ENCODE measurements at regions not wholly inside any gene's neighbourhood (a gene's known extent, or its start where the extent isn't known, plus 50 kb on each side); places are given as distances from the start of the nearest gene placed in this dataset.

DNA sequence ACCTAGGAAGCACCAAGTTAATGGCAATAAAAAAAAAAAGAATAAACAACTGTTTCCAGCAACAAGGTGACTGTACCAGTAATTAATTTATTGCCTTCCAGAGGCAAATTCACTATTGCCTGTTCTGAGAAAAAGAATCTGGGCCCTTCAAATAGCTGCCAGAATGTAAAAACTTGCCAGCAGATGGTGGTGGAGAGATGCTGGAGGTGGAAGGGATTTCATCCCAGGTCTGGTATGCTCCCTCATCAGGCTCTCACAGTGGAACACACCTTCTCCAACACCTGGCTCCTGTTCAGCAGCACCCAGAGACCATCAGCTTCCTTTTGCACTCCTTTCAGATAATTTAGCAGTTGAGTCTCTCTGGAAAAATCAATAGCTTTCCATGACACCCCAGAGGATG, 792.9 kb upstream of the ADAMTS5 start:
- no peaks in the 10 kb centered on the region for H3K4me1 ChIP-seq (ENCODE audit: control extremely low read depth in 1 of 4, control insufficient read depth in 4 of 4, insufficient read depth in 4 of 4, low read length in 3 of 4)
- H3K9me3 ChIP-seq (ENCODE audit: control extremely low read depth in 1 of 5, control insufficient read depth in 4 of 5, insufficient read depth in 2 of 5, low read depth in 1 of 5, low read length in 4 of 5): no peaks in the 10 kb centered on the region
- ChIA-PET POLR2A (no interaction called here), CTCF (interaction anchor here (1.7 kb wide), 1 partner anchor 985 kb away, joined by 4 read pairs; no protein-coding TSS in a partner anchor)
- no peak overlapping the region for H3K4me3 ChIP-seq (ENCODE audit: control insufficient read depth in 1 of 7, extremely low read depth in 1 of 7, insufficient read depth in 4 of 7, low read depth in 2 of 7, low read length in 6 of 7)
- no peaks in the 10 kb centered on the region for H3K36me3 ChIP-seq (ENCODE audit: control insufficient read depth in 4 of 4, insufficient read depth in 4 of 4, low read length in 3 of 4)
- DNase-seq: no peak
- H3K27me3 ChIP-seq (replicated peaks in 2 of 5; ENCODE audit: control insufficient read depth in 4 of 5, insufficient read depth in 5 of 5, low read length in 4 of 5): no peaks in the 10 kb centered on the region
- no peak overlapping the region for H3K27ac ChIP-seq (ENCODE audit: insufficient read depth in 1 of 2, low read depth in 1 of 2, low read length in 2 of 2, poor library complexity in 1 of 2, severe bottlenecking in 2 of 2)

DNA sequence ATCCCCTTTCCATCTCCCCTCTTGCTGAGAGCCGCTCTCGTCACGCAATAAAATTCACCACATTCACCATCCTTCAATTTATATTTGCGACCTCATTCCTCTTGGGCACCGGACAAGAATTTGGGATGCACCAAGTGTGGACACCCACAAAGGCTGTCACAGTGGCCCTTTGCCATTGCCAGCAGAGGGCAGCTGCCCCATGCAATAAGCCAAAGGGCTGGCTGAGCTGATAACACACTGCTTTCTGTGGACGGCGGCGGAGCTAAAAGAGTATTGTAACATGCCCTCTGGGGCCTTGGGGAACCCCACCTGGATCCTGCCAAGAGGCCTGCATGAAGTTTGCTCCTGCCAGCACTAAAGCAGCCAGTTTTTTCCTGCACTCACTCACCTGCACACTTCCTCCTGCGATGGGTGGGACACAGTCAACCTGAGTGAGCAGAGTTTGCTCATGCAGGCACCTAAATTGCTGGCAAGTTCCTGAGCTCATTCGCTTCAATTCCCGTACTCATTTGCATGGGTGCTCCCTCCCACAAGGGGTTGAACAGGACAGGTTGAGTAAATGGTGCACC, 792.3 kb upstream of the ADAMTS5 start:
- Histone ChIP-seq H3K36me3 (ENCODE audit: control insufficient read depth in 4 of 4, insufficient read depth in 4 of 4, low read length in 3 of 4) (no peaks in the 10 kb centered on the region), H3K9me3 (ENCODE audit: control extremely low read depth in 1 of 5, control insufficient read depth in 4 of 5, insufficient read depth in 2 of 5, low read depth in 1 of 5, low read length in 4 of 5) (no peaks in the 10 kb centered on the region), H3K4me3 (ENCODE audit: control insufficient read depth in 1 of 7, extremely low read depth in 1 of 7, insufficient read depth in 4 of 7, low read depth in 2 of 7, low read length in 6 of 7) (no peak overlapping the region), H3K4me1 (ENCODE audit: control extremely low read depth in 1 of 4, control insufficient read depth in 4 of 4, insufficient read depth in 4 of 4, low read length in 3 of 4) (no peaks in the 10 kb centered on the region), H3K27me3 (replicated peaks in 2 of 5; ENCODE audit: control insufficient read depth in 4 of 5, insufficient read depth in 5 of 5, low read length in 4 of 5) (no peaks in the 10 kb centered on the region), H3K27ac (ENCODE audit: insufficient read depth in 1 of 2, low read depth in 1 of 2, low read length in 2 of 2, poor library complexity in 1 of 2, severe bottlenecking in 2 of 2) (no peak overlapping the region)
- POLR2A ChIA-PET: no interaction called here
- 97% methylated on average over 11 of the region's 11 CpGs for WGBS (ENCODE audit: insufficient coverage)
- DNase-seq: no peak
- CTCF ChIA-PET: interaction anchor here (1.7 kb wide), 1 partner anchor 986 kb away, joined by 4 read pairs; no protein-coding TSS in a partner anchor

DNA sequence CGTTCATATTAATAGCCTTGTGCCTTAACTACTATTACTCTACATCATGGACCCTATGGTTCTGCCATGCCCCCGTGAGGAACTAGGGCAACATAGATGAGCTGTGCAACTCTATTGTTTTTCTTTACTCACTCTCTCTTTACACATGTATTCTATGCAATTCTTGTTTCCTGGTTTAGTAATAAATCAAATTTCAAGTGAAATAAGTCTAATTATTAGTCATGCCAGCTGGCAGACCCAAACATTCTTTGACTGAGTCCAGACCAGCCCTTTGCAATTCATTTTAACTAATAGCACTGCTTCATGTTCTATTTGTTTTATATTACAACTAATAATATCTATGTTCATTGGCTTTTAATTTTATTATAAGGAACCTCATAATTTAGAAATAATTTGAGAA, 789.3 kb upstream of the ADAMTS5 start:
- H3K4me3 ChIP-seq (ENCODE audit: control insufficient read depth in 1 of 7, extremely low read depth in 1 of 7, insufficient read depth in 4 of 7, low read depth in 2 of 7, low read length in 6 of 7): no peak overlapping the region
- H3K4me1 ChIP-seq (ENCODE audit: control extremely low read depth in 1 of 4, control insufficient read depth in 4 of 4, insufficient read depth in 4 of 4, low read length in 3 of 4): no peaks in the 10 kb centered on the region
- no peaks in the 10 kb centered on the region for H3K9me3 ChIP-seq (ENCODE audit: control extremely low read depth in 1 of 5, control insufficient read depth in 4 of 5, insufficient read depth in 2 of 5, low read depth in 1 of 5, low read length in 4 of 5)
- H3K27me3 ChIP-seq (replicated peaks in 2 of 5; ENCODE audit: control insufficient read depth in 4 of 5, insufficient read depth in 5 of 5, low read length in 4 of 5): no peaks in the 10 kb centered on the region
- no peak overlapping the region for H3K27ac ChIP-seq (ENCODE audit: insufficient read depth in 1 of 2, low read depth in 1 of 2, low read length in 2 of 2, poor library complexity in 1 of 2, severe bottlenecking in 2 of 2)
- ChIA-PET CTCF (no interaction called here), POLR2A (no interaction called here)
- WGBS (ENCODE audit: insufficient coverage): no CpG with 5 or more reads among the region's 2 CpGs
- DNase-seq: no peak
- H3K36me3 ChIP-seq (ENCODE audit: control insufficient read depth in 4 of 4, insufficient read depth in 4 of 4, low read length in 3 of 4): no peaks in the 10 kb centered on the region

DNA sequence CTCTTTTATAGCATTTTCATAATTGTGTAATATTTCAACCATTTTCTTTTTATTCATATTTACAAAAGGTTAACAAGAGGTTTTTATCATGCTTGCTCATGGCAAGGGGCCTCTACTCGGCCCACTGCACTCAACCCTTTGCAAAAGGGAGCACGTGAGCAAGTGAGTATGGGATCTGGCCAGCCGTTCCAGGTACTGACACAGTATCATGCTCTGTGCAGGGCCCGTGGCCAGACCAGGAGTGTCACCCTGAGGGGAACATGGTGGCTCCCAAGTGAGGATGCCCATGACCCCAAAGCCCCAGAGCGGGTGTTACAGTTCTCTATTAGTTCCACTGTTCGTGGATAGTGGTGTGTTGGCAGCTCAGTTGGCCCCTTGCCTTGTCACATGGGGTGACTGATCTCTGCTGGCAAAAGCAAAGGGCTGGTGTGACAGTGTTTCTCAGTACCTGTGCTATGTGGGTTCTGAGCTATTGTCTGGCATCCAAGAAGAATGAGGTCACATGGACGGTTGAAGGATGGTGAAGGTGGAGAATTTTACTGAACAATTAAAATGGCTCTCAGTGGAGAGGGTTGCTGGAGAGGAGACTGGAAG, 777.2 kb upstream of the ADAMTS5 start:
- Histone ChIP-seq H3K9me3 (ENCODE audit: control extremely low read depth in 1 of 5, control insufficient read depth in 4 of 5, insufficient read depth in 2 of 5, low read depth in 1 of 5, low read length in 4 of 5) (peaks cover 0 to 1% (median 0%) of the 10 kb centered on the region in 5 experiments), H3K4me1 (ENCODE audit: control extremely low read depth in 1 of 4, control insufficient read depth in 4 of 4, insufficient read depth in 4 of 4, low read length in 3 of 4) (no peaks in the 10 kb centered on the region), H3K27ac (ENCODE audit: insufficient read depth in 1 of 2, low read depth in 1 of 2, low read length in 2 of 2, poor library complexity in 1 of 2, severe bottlenecking in 2 of 2) (no peak overlapping the region), H3K4me3 (ENCODE audit: control insufficient read depth in 1 of 7, extremely low read depth in 1 of 7, insufficient read depth in 4 of 7, low read depth in 2 of 7, low read length in 6 of 7) (no peak overlapping the region), H3K27me3 (replicated peaks in 2 of 5; ENCODE audit: control insufficient read depth in 4 of 5, insufficient read depth in 5 of 5, low read length in 4 of 5) (no peaks in the 10 kb centered on the region), H3K36me3 (ENCODE audit: control insufficient read depth in 4 of 4, insufficient read depth in 4 of 4, low read length in 3 of 4) (no peaks in the 10 kb centered on the region)
- ChIA-PET CTCF (no interaction called here), POLR2A (no interaction called here)
- no peak for DNase-seq
- WGBS (ENCODE audit: insufficient coverage): 95% methylated on average over 6 of the region's 7 CpGs

DNA sequence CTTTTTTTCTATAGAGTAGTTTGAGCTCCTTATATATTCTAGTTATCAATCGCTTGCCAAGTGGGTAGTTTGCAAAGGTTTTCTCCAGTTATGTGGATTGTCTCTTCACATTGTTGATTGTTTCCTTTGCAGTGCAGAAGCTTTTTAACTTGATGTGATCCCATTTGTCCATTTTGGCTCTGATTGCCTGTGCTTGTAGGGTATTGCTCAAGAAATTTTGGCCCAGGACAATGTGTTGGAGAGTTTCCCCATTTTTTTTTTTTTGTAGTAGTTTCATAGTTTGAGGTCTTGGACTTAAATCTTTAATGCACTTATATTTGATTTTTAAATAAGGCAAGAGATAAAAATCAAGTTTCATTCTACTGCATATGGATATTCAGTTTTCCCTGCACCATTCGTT, 774.8 kb upstream of the ADAMTS5 start:
- WGBS (ENCODE audit: insufficient coverage): 100% methylated on average over 1 of the region's 2 CpGs
- CTCF ChIA-PET: no interaction called here
- POLR2A ChIA-PET: no interaction called here

GRCh38 chr21:27740084-27740483, 773.2 kb upstream of the ADAMTS5 start:
- DNase-seq: no peak
- POLR2A ChIA-PET: no interaction called here
- H3K27ac ChIP-seq (ENCODE audit: insufficient read depth in 1 of 2, low read depth in 1 of 2, low read length in 2 of 2, poor library complexity in 1 of 2, severe bottlenecking in 2 of 2): no peak overlapping the region
- H3K4me3 ChIP-seq (ENCODE audit: control insufficient read depth in 1 of 7, extremely low read depth in 1 of 7, insufficient read depth in 4 of 7, low read depth in 2 of 7, low read length in 6 of 7): no peak overlapping the region
- no peaks in the 10 kb centered on the region for H3K9me3 ChIP-seq (ENCODE audit: control extremely low read depth in 1 of 5, control insufficient read depth in 4 of 5, insufficient read depth in 2 of 5, low read depth in 1 of 5, low read length in 4 of 5)
- CTCF ChIA-PET: no interaction called here
- no peaks in the 10 kb centered on the region for H3K27me3 ChIP-seq (replicated peaks in 2 of 5; ENCODE audit: control insufficient read depth in 4 of 5, insufficient read depth in 5 of 5, low read length in 4 of 5)
- WGBS (ENCODE audit: insufficient coverage): 87% methylated on average over 3 of the region's 5 CpGs
- H3K4me1 ChIP-seq (ENCODE audit: control extremely low read depth in 1 of 4, control insufficient read depth in 4 of 4, insufficient read depth in 4 of 4, low read length in 3 of 4): no peaks in the 10 kb centered on the region
- H3K36me3 ChIP-seq (ENCODE audit: control insufficient read depth in 4 of 4, insufficient read depth in 4 of 4, low read length in 3 of 4): no peaks in the 10 kb centered on the region

More for the DNA sequence above, 774.8 kb upstream of the ADAMTS5 start:
- Histone ChIP-seq H3K4me1 (ENCODE audit: control extremely low read depth in 1 of 4, control insufficient read depth in 4 of 4, insufficient read depth in 4 of 4, low read length in 3 of 4) (no peaks in the 10 kb centered on the region), H3K27me3 (replicated peaks in 2 of 5; ENCODE audit: control insufficient read depth in 4 of 5, insufficient read depth in 5 of 5, low read length in 4 of 5) (no peaks in the 10 kb centered on the region), H3K4me3 (ENCODE audit: control insufficient read depth in 1 of 7, extremely low read depth in 1 of 7, insufficient read depth in 4 of 7, low read depth in 2 of 7, low read length in 6 of 7) (no peak overlapping the region), H3K9me3 (ENCODE audit: control extremely low read depth in 1 of 5, control insufficient read depth in 4 of 5, insufficient read depth in 2 of 5, low read depth in 1 of 5, low read length in 4 of 5) (no peaks in the 10 kb centered on the region), H3K27ac (ENCODE audit: insufficient read depth in 1 of 2, low read depth in 1 of 2, low read length in 2 of 2, poor library complexity in 1 of 2, severe bottlenecking in 2 of 2) (no peak overlapping the region), H3K36me3 (ENCODE audit: control insufficient read depth in 4 of 4, insufficient read depth in 4 of 4, low read length in 3 of 4) (no peaks in the 10 kb centered on the region)
- no peak for DNase-seq

- Histone ChIP-seq H3K27ac (ENCODE audit: insufficient read depth in 1 of 2, low read depth in 1 of 2, low read length in 2 of 2, poor library complexity in 1 of 2, severe bottlenecking in 2 of 2) (no peak overlapping the region), H3K9me3 (ENCODE audit: control extremely low read depth in 1 of 5, control insufficient read depth in 4 of 5, insufficient read depth in 2 of 5, low read depth in 1 of 5, low read length in 4 of 5) (no peaks in the 10 kb centered on the region), H3K36me3 (ENCODE audit: control insufficient read depth in 4 of 4, insufficient read depth in 4 of 4, low read length in 3 of 4) (no peaks in the 10 kb centered on the region), H3K4me3 (ENCODE audit: control insufficient read depth in 1 of 7, extremely low read depth in 1 of 7, insufficient read depth in 4 of 7, low read depth in 2 of 7, low read length in 6 of 7) (no peak overlapping the region), H3K27me3 (replicated peaks in 2 of 5; ENCODE audit: control insufficient read depth in 4 of 5, insufficient read depth in 5 of 5, low read length in 4 of 5) (no peaks in the 10 kb centered on the region), H3K4me1 (ENCODE audit: control extremely low read depth in 1 of 4, control insufficient read depth in 4 of 4, insufficient read depth in 4 of 4, low read length in 3 of 4) (no peaks in the 10 kb centered on the region)
- no peak for DNase-seq
- CTCF ChIA-PET: no interaction called here
- POLR2A ChIA-PET: no interaction called here
- no CpG with 5 or more reads among the region's 1 CpG for WGBS (ENCODE audit: insufficient coverage)
These were observed 772.3 kb upstream of the ADAMTS5 start for GRCh38 chr21:27739187-27739586.

Data from common myeloid progenitor, CD34-positive (primary cell).